CD4-positive, alpha-beta T cell (primary cell): ENCODE measurements at regions not wholly inside any gene's neighbourhood (a gene's known extent, or its start where the extent isn't known, plus 50 kb on each side); places are given as distances from the start of the nearest gene placed in this dataset.

Source experiments
- ATAC-seq: fragments of 200-7000 bp; cut with Tn5 transposase; one replicate; pipeline ENCODE4 v1.10.0; 2022; ENCODE audit warnings: mild to moderate bottlenecking; ENCODE audit not compliant: poor library complexity
- CTCF ChIA-PET: fragments of 350-600 bp; sonication (Branson Sonifier 250); formaldehyde crosslinking; loops from one replicate; lab custom pipeline; 2021; ENCODE audit warnings: antibody characterized with exemption, inconsistent platforms; lab: Charles Lee
- POLR2A ChIA-PET: fragments of 350-600 bp; sonication (Branson Sonifier 250); formaldehyde crosslinking; loops from one replicate; lab custom pipeline; 2021; ENCODE audit warnings: antibody characterized with exemption, inconsistent platforms; lab: Charles Lee
- DNase-seq, 14 experiments: peaks; one replicate each; pipeline ENCODE4 v3.0.0-alpha.2; 2013 to 2020; ENCODE audit warnings: mixed read lengths in 2 of 14
- H3K27ac ChIP-seq, 2 donors: one replicate each; pipeline versions ENCODE4 v1.5.1 to v1.7.0; 2013; ENCODE audit warnings: low read length in 2 of 2, low read depth in 1 of 2, mild to moderate bottlenecking in 1 of 2
- H3K27me3 ChIP-seq, 2 experiments: 1 replicate in 1 of 2; 2 replicates in 1 of 2; pipeline versions ENCODE4 v1.6.1 to v1.7.0; 2013; ENCODE audit warnings: low read length in 2 of 2, control low read depth in 1 of 2, mild to moderate bottlenecking in 1 of 2, moderate library complexity in 1 of 2; ENCODE audit not compliant: insufficient read depth in 2 of 2, control insufficient read depth in 1 of 2
- H3K36me3 ChIP-seq: one replicate; pipeline ENCODE4 v1.6.1; 2013; ENCODE audit warnings: low read length, control low read depth; ENCODE audit not compliant: insufficient read depth
- H3K4me1 ChIP-seq: one replicate; pipeline ENCODE4 v1.6.1; 2013; ENCODE audit warnings: low read length, control low read depth; ENCODE audit not compliant: insufficient read depth
- H3K4me3 ChIP-seq: one replicate; pipeline ENCODE4 v1.5.1; 2013; ENCODE audit warnings: mild to moderate bottlenecking, low read length, moderate library complexity
- H3K9me3 ChIP-seq, 2 experiments: 1 replicate in 1 of 2; 2 replicates in 1 of 2; pipeline versions ENCODE4 v1.6.1 to v1.7.0; 2013; ENCODE audit warnings: low read length in 2 of 2, mild to moderate bottlenecking in 2 of 2, control low read depth in 1 of 2, moderate library complexity in 1 of 2; ENCODE audit not compliant: control insufficient read depth in 1 of 2, insufficient read depth in 1 of 2
- H3K27ac Mint-ChIP-seq: one replicate; pipeline ENCODE4 v1.8.0; 2020; ENCODE audit warnings: mixed read lengths
- H3K27me3 Mint-ChIP-seq: one replicate; pipeline ENCODE4 v1.8.0; 2021; ENCODE audit warnings: mixed read lengths
- H3K36me3 Mint-ChIP-seq: one replicate; pipeline ENCODE4 v1.8.0; 2021; ENCODE audit warnings: low read depth, mixed read lengths
- H3K4me1 Mint-ChIP-seq: one replicate; pipeline ENCODE4 v1.8.0; 2021; ENCODE audit warnings: low read depth, mixed read lengths
- H3K4me3 Mint-ChIP-seq: one replicate; pipeline ENCODE4 v1.8.0; 2020; ENCODE audit warnings: mild to moderate bottlenecking, mixed read lengths
- H3K9me3 Mint-ChIP-seq: one replicate; pipeline ENCODE4 v1.8.0; 2020; ENCODE audit warnings: mixed read lengths
- intact Hi-C, 2 experiments: fragments of 100-400 bp; cut with DNase I in 1 of 2; cut with micrococcal nuclease in 1 of 2; formaldehyde crosslinking; loops; one replicate each; pipeline versions ENCODE4 v1.15.1 to v1.9.0; 2023 to 2025; cut with DNase I, micrococcal nuclease
- TF ChIP-seq, protein P1 (sequence below): fragments of 200-600 bp; IDR thresholded peaks from one replicate; pipeline ENCODE4 v1.8.0; 2022; ENCODE audit warnings: antibody characterized with exemption, mild to moderate bottlenecking

- Histone ChIP-seq H3K27ac (no peak overlapping the region), H3K36me3 (no peaks in the 10 kb centered on the region), H3K4me3 (no peak overlapping the region), H3K27me3 (no peaks in the 10 kb centered on the region), H3K9me3 (no peaks in the 10 kb centered on the region), H3K4me1 (no peaks in the 10 kb centered on the region)
- POLR2A ChIA-PET, result no interaction called here
- TF ChIP-seq, protein P1, sequence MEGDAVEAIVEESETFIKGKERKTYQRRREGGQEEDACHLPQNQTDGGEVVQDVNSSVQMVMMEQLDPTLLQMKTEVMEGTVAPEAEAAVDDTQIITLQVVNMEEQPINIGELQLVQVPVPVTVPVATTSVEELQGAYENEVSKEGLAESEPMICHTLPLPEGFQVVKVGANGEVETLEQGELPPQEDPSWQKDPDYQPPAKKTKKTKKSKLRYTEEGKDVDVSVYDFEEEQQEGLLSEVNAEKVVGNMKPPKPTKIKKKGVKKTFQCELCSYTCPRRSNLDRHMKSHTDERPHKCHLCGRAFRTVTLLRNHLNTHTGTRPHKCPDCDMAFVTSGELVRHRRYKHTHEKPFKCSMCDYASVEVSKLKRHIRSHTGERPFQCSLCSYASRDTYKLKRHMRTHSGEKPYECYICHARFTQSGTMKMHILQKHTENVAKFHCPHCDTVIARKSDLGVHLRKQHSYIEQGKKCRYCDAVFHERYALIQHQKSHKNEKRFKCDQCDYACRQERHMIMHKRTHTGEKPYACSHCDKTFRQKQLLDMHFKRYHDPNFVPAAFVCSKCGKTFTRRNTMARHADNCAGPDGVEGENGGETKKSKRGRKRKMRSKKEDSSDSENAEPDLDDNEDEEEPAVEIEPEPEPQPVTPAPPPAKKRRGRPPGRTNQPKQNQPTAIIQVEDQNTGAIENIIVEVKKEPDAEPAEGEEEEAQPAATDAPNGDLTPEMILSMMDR, result no peak
- no peaks in the 10 kb centered on the region for H3K4me1 Mint-ChIP-seq
- DNase-seq, result no peak
- H3K36me3 Mint-ChIP-seq, result no peaks in the 10 kb centered on the region
- no peak overlapping the region for H3K27ac Mint-ChIP-seq
- H3K9me3 Mint-ChIP-seq, result peaks cover 5% of the 10 kb centered on the region
- CTCF ChIA-PET, result no interaction called here
- H3K27me3 Mint-ChIP-seq, result no peaks in the 10 kb centered on the region
- intact Hi-C loops, result no loop called here
- ATAC-seq, result no peak
- H3K4me3 Mint-ChIP-seq, result no peak overlapping the region
Measured at GRCh38 chr6:48315915-48316314, 204.9 kb upstream of the PTCHD4 start.

DNA sequence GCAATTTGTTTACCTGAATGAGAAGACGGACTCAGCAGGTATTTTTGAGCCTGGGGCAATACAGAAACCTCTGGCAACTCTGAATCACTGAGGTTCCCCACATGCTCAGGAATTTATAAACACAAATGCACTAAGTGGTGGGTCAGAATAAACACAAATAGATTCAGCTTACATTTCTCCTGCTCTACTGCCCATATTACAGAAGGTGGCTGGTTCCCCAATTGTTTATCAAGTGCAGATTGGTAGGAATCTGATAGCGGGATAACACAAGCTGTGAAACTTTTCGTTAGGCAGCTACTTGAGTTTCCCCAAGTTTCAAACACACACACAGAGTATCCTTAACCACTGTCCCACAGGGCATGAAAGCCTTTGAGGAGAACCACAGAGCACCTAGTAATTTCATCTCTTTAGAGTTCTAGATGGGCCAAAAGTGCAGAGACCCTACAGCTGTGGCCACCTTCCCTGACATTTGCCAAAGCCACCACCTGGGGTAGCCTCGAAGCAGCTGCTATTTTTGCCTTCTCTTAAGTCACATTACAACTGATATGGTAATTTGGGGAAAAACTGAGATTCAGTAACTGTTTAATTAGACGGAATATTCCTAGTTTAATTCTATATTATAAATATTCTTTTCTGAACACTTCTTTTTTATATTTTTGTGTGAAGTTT lies 204.2 kb upstream of the PTCHD4 start:
- H3K4me3 Mint-ChIP-seq, result no peak overlapping the region
- CTCF ChIA-PET, result no interaction called here
- Histone ChIP-seq H3K27me3 (no peaks in the 10 kb centered on the region), H3K36me3 (no peaks in the 10 kb centered on the region), H3K27ac (no peak overlapping the region), H3K4me1 (no peaks in the 10 kb centered on the region), H3K4me3 (no peak overlapping the region), H3K9me3 (no peaks in the 10 kb centered on the region)
- H3K9me3 Mint-ChIP-seq, result peaks cover 5% of the 10 kb centered on the region
- no peak for DNase-seq
- ATAC-seq, result no peak
- no peaks in the 10 kb centered on the region for H3K36me3 Mint-ChIP-seq
- intact Hi-C loops, result no loop called here
- no peaks in the 10 kb centered on the region for H3K4me1 Mint-ChIP-seq
- POLR2A ChIA-PET, result interaction anchor here (0.5 kb wide), 1 partner anchor 29 kb away, joined by 3 read pairs; no protein-coding TSS in a partner anchor
- H3K27me3 Mint-ChIP-seq, result no peaks in the 10 kb centered on the region
- no peak overlapping the region for H3K27ac Mint-ChIP-seq
- TF ChIP-seq, protein P1, result no peak

- no peaks in the 10 kb centered on the region for H3K36me3 ChIP-seq
- no peaks in the 10 kb centered on the region for H3K4me1 ChIP-seq
- H3K36me3 Mint-ChIP-seq, result no peaks in the 10 kb centered on the region
- H3K27ac ChIP-seq, result no peak overlapping the region
- H3K27me3 Mint-ChIP-seq, result no peaks in the 10 kb centered on the region
- TF ChIP-seq, protein P1, result no peak
- DNase-seq (no peak), ATAC-seq (no peak)
- intact Hi-C loops, result no loop called here
- H3K4me3 Mint-ChIP-seq, result no peak overlapping the region
- H3K4me1 Mint-ChIP-seq, result no peaks in the 10 kb centered on the region
- H3K27me3 ChIP-seq, result no peaks in the 10 kb centered on the region
- no peak overlapping the region for H3K4me3 ChIP-seq
- peaks cover 7% of the 10 kb centered on the region for H3K9me3 Mint-ChIP-seq
- H3K27ac Mint-ChIP-seq, result no peak overlapping the region
- ChIA-PET POLR2A (no interaction called here), CTCF (no interaction called here)
- no peaks in the 10 kb centered on the region for H3K9me3 ChIP-seq
Measured at GRCh38 chr6:48311301-48311700, 200.3 kb upstream of the PTCHD4 start.
